IMR-90 (cell line): ENCODE measurements at regions not wholly inside any gene's neighbourhood (a gene's known extent, or its start where the extent isn't known, plus 50 kb on each side); places are given as distances from the start of the nearest gene placed in this dataset.

Experiments used
- ATAC-seq: fragments of 200-7000 bp; cut with Tn5 transposase; 2 replicates; pipeline ENCODE4 v1.9.1; 2020; ENCODE audit warnings: low read depth, mild to moderate bottlenecking, moderate library complexity
- BruUV-seq: library from RNA; stranded (reverse); fragments of 400-500 nt; replicated peaks from 2 replicates; lab custom pipeline; 2021; lab: Mats Ljungman, UMichigan
- CTCF ChIA-PET: fragments of 300-600 bp; formaldehyde crosslinking; extraction: SDS; loops from one replicate; lab custom pipeline; 2021; ENCODE audit warnings: antibody characterized with exemption; lab: Yijun Ruan, JAX
- POLR2A ChIA-PET: fragments of 300-600 bp; sonication (Branson Sonifier 250); formaldehyde crosslinking; loops from one replicate; lab custom pipeline; 2022; ENCODE audit warnings: antibody characterized with exemption; ENCODE audit not compliant: unreplicated experiment; lab: Charles Lee
- DNase-seq: peaks from one replicate; pipeline ENCODE4 v3.0.0; 2013
- H2AFZ ChIP-seq: replicated peaks from 2 replicates; pipeline ENCODE3; 2013; ENCODE audit warnings: low read length, mild to moderate bottlenecking; ENCODE audit not compliant: poor library complexity
- H2AK5ac ChIP-seq: 2 replicates; pipeline ENCODE4 v1.6.1; 2013; ENCODE audit warnings: low read depth, low read length, inconsistent platforms
- H2AK9ac ChIP-seq: replicated peaks from 2 replicates; pipeline ENCODE3; 2013; ENCODE audit warnings: mild to moderate bottlenecking, low read depth, low read length, moderate library complexity; ENCODE audit not compliant: poor library complexity
- H2BK120ac ChIP-seq: 2 replicates; pipeline ENCODE4 v1.6.1; 2013; ENCODE audit warnings: low read depth, low read length, inconsistent platforms
- H2BK15ac ChIP-seq: 3 replicates; pipeline ENCODE4 v1.6.1; 2013; ENCODE audit warnings: low read depth, low read length, inconsistent platforms
- H2BK20ac ChIP-seq: 2 replicates; pipeline ENCODE4 v1.6.1; 2013; ENCODE audit warnings: low read depth, mild to moderate bottlenecking, inconsistent platforms, low read length, moderate library complexity
- H2BK5ac ChIP-seq: 2 replicates; pipeline ENCODE4 v1.6.1; 2013; ENCODE audit warnings: mild to moderate bottlenecking, low read depth, low read length, inconsistent platforms; ENCODE audit not compliant: poor library complexity, severe bottlenecking
- H3K14ac ChIP-seq: replicated peaks from 2 replicates; pipeline ENCODE4 v1.6.1; 2013; ENCODE audit warnings: low read depth, low read length, inconsistent platforms
- H3K18ac ChIP-seq: 2 replicates; pipeline ENCODE4 v1.6.1; 2013; ENCODE audit warnings: low read depth, low read length, control low read depth
- H3K23ac ChIP-seq: 2 replicates; pipeline ENCODE4 v1.6.1; 2013; ENCODE audit warnings: low read depth, low read length, inconsistent platforms
- H3K27ac ChIP-seq: 2 replicates; pipeline ENCODE4 v1.5.1; 2013; ENCODE audit warnings: mild to moderate bottlenecking, control low read depth, low read length; ENCODE audit not compliant: insufficient read depth
- H3K27me3 ChIP-seq: 2 replicates; pipeline ENCODE4 v1.6.1; 2013; ENCODE audit warnings: low read length; ENCODE audit not compliant: control insufficient read depth, insufficient read depth
- H3K36me3 ChIP-seq: 2 replicates; pipeline ENCODE4 v1.6.1; 2013; ENCODE audit warnings: low read length, mixed read lengths; ENCODE audit not compliant: control insufficient read depth, insufficient read depth
- H3K4ac ChIP-seq: 2 replicates; pipeline ENCODE4 v1.6.1; 2013; ENCODE audit warnings: low read depth, low read length, inconsistent platforms
- H3K4me1 ChIP-seq: 2 replicates; pipeline ENCODE4 v1.6.1; 2013; ENCODE audit warnings: low read length, mixed read lengths; ENCODE audit not compliant: control insufficient read depth, insufficient read depth
- H3K4me2 ChIP-seq: 2 replicates; pipeline ENCODE4 v1.6.1; 2013; ENCODE audit warnings: low read depth, mild to moderate bottlenecking, control low read depth, low read length, moderate library complexity
- H3K4me3 ChIP-seq: 2 replicates; pipeline ENCODE4 v1.5.1; 2013; ENCODE audit warnings: low read depth, mild to moderate bottlenecking, control low read depth, low read length, moderate library complexity; ENCODE audit not compliant: insufficient read depth
- H3K56ac ChIP-seq: 2 replicates; pipeline ENCODE4 v1.6.1; 2013; ENCODE audit warnings: low read length, inconsistent platforms; ENCODE audit not compliant: insufficient read depth; ENCODE audit errors: extremely low read depth
- H3K79me1 ChIP-seq, 2 experiments: 2 replicates each; pipeline ENCODE4 v1.6.1; 2013; ENCODE audit warnings: low read length in 2 of 2, inconsistent platforms in 1 of 2, low read depth in 1 of 2
- H3K9ac ChIP-seq: 2 replicates; pipeline ENCODE4 v1.6.1; 2013; ENCODE audit warnings: low read depth, low read length, control low read depth
- H3K9me1 ChIP-seq: 2 replicates; pipeline ENCODE4 v1.6.1; 2013; ENCODE audit warnings: low read length, inconsistent platforms; ENCODE audit not compliant: insufficient read depth
- H3K9me3 ChIP-seq: 2 replicates; pipeline ENCODE4 v1.6.1; 2013; ENCODE audit warnings: low read length; ENCODE audit not compliant: control insufficient read depth, insufficient read depth
- H4K20me1 ChIP-seq: 2 replicates; pipeline ENCODE4 v1.6.1; 2013; ENCODE audit warnings: low read length, inconsistent platforms; ENCODE audit not compliant: insufficient read depth
- H4K5ac ChIP-seq: 2 replicates; pipeline ENCODE4 v1.6.1; 2013; ENCODE audit warnings: mild to moderate bottlenecking, low read depth, low read length, control low read depth
- H4K8ac ChIP-seq, 2 experiments: 2 replicates each; pipeline ENCODE4 v1.6.1; 2013; ENCODE audit warnings: low read depth in 2 of 2, low read length in 2 of 2, control low read depth in 1 of 2, inconsistent platforms in 1 of 2
- H4K91ac ChIP-seq: 2 replicates; pipeline ENCODE4 v1.6.1; 2013; ENCODE audit warnings: low read depth, low read length, inconsistent platforms; ENCODE audit not compliant: insufficient read depth
- BHLHE40 ChIP-seq: fragments of 150-350 bp; IDR thresholded peaks from 2 replicates; pipeline ENCODE4 v1.6.1; 2016; ENCODE audit warnings: mild to moderate bottlenecking, low read depth, low read length
- CHD1 ChIP-seq: IDR thresholded peaks from 2 replicates; pipeline ENCODE4 v1.6.1; 2012; ENCODE audit warnings: low read depth, low read length, improper control_type of control experiment
- MAFK ChIP-seq: IDR thresholded peaks from 2 replicates; pipeline ENCODE4 v1.6.1; 2012; ENCODE audit warnings: low read depth, low read length, improper control_type of control experiment
- MAZ ChIP-seq: IDR thresholded peaks from 2 replicates; pipeline ENCODE4 v1.6.1; 2012; ENCODE audit warnings: low read depth, mild to moderate bottlenecking, low read length, improper control_type of control experiment, moderate library complexity, borderline replicate concordance
- NFE2L2 ChIP-seq: fragments of 150-350 bp; IDR thresholded peaks from 2 replicates; pipeline ENCODE4 v1.6.1; 2016; ENCODE audit warnings: low read depth, mild to moderate bottlenecking, low read length
- POLR2A ChIP-seq: IDR thresholded peaks from 2 replicates; pipeline ENCODE4 v1.6.1; 2012; ENCODE audit warnings: mild to moderate bottlenecking, low read depth, low read length
- RCOR1 ChIP-seq: IDR thresholded peaks from 2 replicates; pipeline ENCODE4 v1.6.1; 2012; ENCODE audit warnings: mild to moderate bottlenecking, low read length, improper control_type of control experiment; ENCODE audit not compliant: insufficient replicate concordance
- RFX5 ChIP-seq: IDR thresholded peaks from 2 replicates; pipeline ENCODE4 v1.8.0; 2012; ENCODE audit warnings: low read depth, mild to moderate bottlenecking, low read length, moderate library complexity
- SMC3 ChIP-seq: fragments of 150-350 bp; IDR thresholded peaks from 2 replicates; pipeline ENCODE4 v1.6.1; 2016; ENCODE audit warnings: low read depth, mild to moderate bottlenecking, antibody characterized with exemption, low read length, moderate library complexity
- dilution Hi-C: fragments of 300-500 bp; cut with HindIII; formaldehyde crosslinking; loops from one replicate; pipeline ENCODE4 v1.14.3; 2018; ENCODE audit warnings: low sequenced_read_pairs; ENCODE audit not compliant: unreplicated experiment
- in situ Hi-C: fragments of 300-500 bp; cut with MboI; formaldehyde crosslinking; loops from 3 replicates; pipeline ENCODE4 v1.14.3; 2019; ENCODE audit warnings: low sequenced_read_pairs, inconsistent platforms, mixed read lengths
- intact Hi-C: fragments of 100-400 bp; cut with micrococcal nuclease; formaldehyde crosslinking; loops from 2 replicates; pipeline ENCODE4 v1.10.0; 2022
- TF ChIP-seq, protein P1 (sequence below): fragments of 150-350 bp; IDR thresholded peaks from 2 replicates; pipeline ENCODE4 v1.6.1; 2016; ENCODE audit warnings: low read depth, mild to moderate bottlenecking, low read length, moderate library complexity, borderline replicate concordance
- TF ChIP-seq, protein P2 (sequence below): conservative IDR thresholded peaks from 2 replicates; pipeline ENCODE4 v1.5.1; 2012; ENCODE audit warnings: mild to moderate bottlenecking, low read depth, low read length, improper control_type of control experiment
- TF ChIP-seq, protein P3 (sequence below): fragments of 150-350 bp; IDR thresholded peaks from 2 replicates; pipeline ENCODE4 v1.6.1; 2017; ENCODE audit warnings: mild to moderate bottlenecking, antibody characterized with exemption, low read length, low read depth

DNA sequence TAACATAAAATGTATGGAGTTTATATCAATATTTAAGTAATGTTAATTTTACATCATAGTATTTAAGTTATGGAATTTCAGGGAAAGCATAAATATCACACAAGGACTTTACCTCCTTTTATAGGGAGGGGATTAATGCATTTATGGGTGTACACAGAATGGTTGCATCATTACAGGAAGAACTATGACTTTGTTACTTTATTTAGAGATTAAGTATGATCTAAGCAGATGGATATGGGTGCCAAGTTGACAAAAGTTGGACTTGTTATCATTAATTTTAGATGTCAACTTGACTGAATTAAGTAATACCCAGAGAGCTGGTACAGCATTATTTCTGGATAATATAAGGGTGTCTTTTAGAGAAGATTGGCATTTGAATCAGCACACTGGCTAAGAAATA, 160.5 kb upstream of the CDH10 start:
- ChIA-PET CTCF (no interaction called here), POLR2A (no interaction called here)
- intact Hi-C loops (no loop called here), dilution Hi-C loops (no loop called here), in situ Hi-C loops (no loop called here)
- no peak overlapping the region for H2BK20ac ChIP-seq
- H3K56ac ChIP-seq, result no peak overlapping the region
- no peak overlapping the region for H2AFZ ChIP-seq
- H2AK9ac ChIP-seq, result no peak overlapping the region
- no peaks in the 10 kb centered on the region for H4K20me1 ChIP-seq
- no peak overlapping the region for H3K18ac ChIP-seq
- no peak overlapping the region for H4K91ac ChIP-seq
- H3K4me3 ChIP-seq, result no peak overlapping the region
- TF ChIP-seq POLR2A (no peak), RCOR1 (no peak), BHLHE40 (no peak), SMC3 (no peak), RFX5 (no peak), MAFK (no peak), CHD1 (no peak), NFE2L2 (no peak), MAZ (no peak)
- TF ChIP-seq, protein P1, sequence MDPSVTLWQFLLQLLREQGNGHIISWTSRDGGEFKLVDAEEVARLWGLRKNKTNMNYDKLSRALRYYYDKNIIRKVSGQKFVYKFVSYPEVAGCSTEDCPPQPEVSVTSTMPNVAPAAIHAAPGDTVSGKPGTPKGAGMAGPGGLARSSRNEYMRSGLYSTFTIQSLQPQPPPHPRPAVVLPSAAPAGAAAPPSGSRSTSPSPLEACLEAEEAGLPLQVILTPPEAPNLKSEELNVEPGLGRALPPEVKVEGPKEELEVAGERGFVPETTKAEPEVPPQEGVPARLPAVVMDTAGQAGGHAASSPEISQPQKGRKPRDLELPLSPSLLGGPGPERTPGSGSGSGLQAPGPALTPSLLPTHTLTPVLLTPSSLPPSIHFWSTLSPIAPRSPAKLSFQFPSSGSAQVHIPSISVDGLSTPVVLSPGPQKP, result no peak
- TF ChIP-seq, protein P2, sequence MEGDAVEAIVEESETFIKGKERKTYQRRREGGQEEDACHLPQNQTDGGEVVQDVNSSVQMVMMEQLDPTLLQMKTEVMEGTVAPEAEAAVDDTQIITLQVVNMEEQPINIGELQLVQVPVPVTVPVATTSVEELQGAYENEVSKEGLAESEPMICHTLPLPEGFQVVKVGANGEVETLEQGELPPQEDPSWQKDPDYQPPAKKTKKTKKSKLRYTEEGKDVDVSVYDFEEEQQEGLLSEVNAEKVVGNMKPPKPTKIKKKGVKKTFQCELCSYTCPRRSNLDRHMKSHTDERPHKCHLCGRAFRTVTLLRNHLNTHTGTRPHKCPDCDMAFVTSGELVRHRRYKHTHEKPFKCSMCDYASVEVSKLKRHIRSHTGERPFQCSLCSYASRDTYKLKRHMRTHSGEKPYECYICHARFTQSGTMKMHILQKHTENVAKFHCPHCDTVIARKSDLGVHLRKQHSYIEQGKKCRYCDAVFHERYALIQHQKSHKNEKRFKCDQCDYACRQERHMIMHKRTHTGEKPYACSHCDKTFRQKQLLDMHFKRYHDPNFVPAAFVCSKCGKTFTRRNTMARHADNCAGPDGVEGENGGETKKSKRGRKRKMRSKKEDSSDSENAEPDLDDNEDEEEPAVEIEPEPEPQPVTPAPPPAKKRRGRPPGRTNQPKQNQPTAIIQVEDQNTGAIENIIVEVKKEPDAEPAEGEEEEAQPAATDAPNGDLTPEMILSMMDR, result no peak
- TF ChIP-seq, protein P3, sequence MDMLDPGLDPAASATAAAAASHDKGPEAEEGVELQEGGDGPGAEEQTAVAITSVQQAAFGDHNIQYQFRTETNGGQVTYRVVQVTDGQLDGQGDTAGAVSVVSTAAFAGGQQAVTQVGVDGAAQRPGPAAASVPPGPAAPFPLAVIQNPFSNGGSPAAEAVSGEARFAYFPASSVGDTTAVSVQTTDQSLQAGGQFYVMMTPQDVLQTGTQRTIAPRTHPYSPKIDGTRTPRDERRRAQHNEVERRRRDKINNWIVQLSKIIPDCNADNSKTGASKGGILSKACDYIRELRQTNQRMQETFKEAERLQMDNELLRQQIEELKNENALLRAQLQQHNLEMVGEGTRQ, result no peak
- no peak for ATAC-seq
- no peaks in the 10 kb centered on the region for H3K4me1 ChIP-seq
- H3K36me3 ChIP-seq, result no peaks in the 10 kb centered on the region
- H3K9ac ChIP-seq, result no peak overlapping the region
- no peaks in the 10 kb centered on the region for H3K79me1 ChIP-seq
- H3K23ac ChIP-seq, result no peak overlapping the region
- no peak overlapping the region for H2AK5ac ChIP-seq
- no peak overlapping the region for H4K8ac ChIP-seq
- H2BK15ac ChIP-seq, result no peak overlapping the region
- no peaks in the 10 kb centered on the region for H3K27me3 ChIP-seq
- no peak overlapping the region for H3K14ac ChIP-seq
- DNase-seq, result no peak
- no peak overlapping the region for H3K4ac ChIP-seq
- H4K5ac ChIP-seq, result no peak overlapping the region
- no peak overlapping the region for H2BK5ac ChIP-seq
- no peak overlapping the region for H2BK120ac ChIP-seq
- no peaks in the 10 kb centered on the region for H3K9me1 ChIP-seq
- BruUV-seq, result no TSS peak
- peaks cover 4% of the 10 kb centered on the region; the same call in 1 of the 2 replicates for H3K9me3 ChIP-seq
- no peak overlapping the region for H3K27ac ChIP-seq
- H3K4me2 ChIP-seq, result no peak overlapping the region
